Activated naive CD4-positive, alpha-beta T cell treated with Interleukin-2 at 50 U/mL for 16 hours (primary cell): ENCODE measurements at regions not wholly inside any gene's neighbourhood (a gene's known extent, or its start where the extent isn't known, plus 50 kb on each side); places are given as distances from the start of the nearest gene placed in this dataset.

ENCODE experiments used
- DNase-seq: peaks from one replicate; pipeline ENCODE4 v3.0.0-alpha.2; 2020

DNA sequence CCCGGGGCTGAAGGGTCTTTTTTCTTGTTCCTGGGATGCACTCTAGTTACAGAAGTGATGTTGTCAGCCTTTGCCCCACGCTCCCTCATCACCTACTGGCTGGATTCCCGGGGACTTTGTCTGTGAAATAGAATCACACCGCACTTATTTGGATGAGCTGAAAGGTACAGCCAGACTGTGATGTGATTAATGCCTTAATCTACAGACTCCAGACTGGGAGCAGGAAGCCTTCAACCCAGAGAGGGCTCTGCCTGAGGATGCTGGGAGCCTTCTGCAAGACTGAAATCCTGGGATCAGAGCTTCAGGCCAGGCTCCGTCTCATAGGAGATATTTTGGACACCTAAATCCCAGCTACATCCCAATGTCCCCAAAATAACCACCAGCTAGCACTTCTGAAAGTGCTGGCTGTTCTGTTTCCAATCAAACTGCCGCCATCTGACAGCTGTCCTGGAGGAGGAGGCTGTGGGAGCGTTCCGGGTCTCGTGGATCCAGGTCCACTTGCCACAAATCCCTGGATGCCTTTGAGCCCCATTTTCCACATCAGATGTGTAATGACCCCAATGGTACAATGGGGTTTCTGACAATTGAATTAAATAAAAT, 688.5 kb downstream of the TBC1D22A start:
- no peak for DNase-seq

DNA sequence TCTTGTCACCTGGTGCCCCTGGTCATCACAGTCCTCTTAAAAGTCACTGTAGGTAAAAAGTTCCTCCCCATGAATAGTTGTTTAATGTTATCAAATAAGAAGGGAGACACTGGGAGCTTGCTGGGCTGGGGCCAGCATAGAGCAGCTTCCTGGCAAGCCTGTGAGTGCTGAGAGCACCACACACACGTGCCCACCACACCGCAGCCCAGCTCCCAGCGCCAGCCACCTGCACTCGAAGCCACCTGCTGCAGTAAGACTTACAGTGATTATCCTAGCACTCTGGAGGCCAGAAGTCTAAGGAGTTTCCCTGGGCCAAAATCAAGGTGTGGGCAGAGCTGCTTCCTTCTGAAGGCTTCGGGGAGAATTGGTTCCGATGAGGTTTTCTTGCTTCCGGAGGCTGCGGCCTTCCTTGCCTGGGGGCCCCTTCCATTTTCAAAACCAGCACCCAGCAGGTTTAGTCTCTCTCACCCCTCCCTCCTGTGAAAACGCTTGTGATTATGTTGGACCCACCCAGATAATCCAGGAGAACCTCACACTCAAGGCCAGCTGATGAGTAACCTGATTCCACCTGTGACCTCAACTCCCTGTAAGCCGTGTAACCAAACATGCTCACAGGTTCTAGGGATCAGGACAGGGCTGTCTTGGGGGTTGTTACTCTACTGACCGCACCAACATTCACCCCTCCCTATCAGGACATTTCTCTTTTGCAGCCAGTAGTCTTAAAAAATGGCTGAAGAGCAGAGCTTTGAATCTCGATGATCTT, 687.2 kb downstream of the TBC1D22A start:
- DNase-seq, result no peak

DNA sequence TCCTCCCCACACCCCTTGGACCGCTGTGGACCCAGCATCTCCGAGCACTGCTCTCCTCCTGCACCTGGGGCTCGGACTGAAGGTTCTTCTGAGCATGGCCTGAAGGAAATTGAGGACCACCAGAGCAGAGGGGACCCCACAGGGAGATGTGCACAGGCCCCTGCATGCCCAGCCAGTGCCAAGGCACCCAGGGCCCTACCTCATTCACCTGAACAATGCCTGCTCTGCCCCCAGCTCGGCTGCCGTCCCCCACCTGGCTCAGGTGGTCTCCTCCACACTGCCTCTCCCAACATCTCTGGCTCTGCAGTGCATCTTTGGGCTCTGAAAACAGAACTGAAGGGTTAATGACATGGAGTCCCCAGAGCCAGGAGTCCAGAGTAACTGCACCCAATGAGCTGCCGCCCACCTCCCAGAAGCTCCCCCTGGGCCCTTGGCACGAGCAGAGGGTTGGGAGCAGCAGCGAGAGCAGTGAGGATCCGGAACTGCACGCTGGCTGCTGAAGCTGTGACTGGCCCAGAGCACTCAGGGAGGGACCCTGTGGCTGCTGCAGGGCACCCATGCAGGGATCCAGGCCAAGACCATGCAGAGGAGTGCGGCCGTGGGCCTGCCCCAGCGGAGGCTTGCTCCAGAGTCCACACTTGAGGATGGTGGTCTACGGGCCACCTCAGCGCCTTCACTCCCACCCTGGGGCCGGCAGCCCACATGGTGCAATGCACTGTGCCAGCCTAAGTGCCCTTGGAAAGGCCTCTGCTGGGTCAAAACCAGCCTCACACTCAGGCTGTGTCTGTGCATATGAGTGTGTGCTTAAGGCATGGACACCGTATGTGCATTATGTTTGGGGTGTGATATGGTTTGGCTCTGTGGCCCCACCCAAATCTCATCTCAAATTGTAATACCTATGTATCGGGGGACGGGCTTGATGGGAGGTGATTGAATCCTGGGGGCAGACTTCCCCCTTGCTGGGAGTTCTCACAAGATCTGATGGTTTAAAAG, 686.1 kb downstream of the TBC1D22A start:
- no peak for DNase-seq

DNA sequence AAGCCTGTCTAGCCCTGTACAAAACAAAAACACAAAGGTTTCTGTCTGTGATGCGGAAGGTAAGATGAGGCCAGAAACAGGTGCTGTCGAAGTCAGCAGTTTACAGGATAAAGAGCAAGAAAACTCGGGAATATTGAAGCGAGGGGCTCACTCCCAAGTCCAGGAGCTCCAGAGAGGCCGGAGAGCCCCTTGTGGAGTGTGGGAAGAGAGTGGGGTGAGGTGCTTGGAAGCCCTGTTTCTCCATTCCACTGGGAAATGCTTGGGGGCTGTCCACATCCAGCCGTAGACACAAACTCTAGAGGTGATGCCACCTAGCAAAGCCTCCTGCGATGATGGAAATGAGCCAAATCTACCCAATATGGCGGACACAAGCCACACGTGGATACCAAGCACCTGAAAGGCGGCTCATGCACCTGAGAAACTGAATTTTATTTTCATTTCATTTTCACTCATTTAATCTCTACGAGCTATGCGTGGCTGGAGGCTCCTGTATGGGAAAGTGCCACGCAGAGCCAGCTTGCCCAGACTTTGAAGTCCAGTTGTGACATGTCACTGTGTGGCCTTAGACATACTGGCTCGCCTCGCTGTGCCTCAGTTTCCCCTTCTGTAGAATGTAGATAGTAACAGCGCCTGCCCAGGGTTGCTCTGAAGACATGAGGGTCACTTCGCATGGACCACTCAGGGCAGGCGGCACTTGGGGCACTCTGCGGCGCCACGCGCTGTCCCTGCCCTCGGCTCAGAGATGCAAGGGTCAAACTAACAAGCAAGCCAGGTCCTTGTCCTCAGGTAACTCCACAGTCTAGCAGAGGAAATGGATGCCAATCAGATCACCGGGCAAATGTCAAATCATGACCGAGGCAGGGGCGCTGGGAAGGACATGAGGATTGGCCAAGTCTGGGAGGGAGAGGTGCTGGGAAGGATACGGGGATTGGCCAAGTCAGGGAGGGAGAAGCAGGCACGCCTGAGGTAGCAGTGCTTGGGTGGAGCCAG, 684.7 kb downstream of the TBC1D22A start:
- no peak for DNase-seq

DNA sequence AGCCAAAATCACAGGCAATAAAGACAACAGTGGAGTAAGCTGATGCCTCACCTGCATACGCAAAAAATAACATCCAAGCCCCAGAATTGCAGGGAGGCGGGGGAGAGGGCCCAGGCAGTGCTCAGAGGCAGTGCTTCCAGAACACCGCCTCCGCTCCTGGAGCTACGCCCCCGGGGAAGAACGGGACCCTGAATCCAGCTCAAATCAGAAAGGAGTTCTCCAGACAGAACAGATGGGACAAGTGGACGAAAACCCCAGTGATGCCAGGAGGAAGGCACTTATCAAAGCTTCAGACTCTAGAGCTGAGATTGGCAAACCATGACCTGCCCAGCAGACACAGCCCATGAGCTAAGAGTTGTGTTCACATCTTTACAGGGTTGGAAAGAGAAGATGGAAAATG, 683.9 kb downstream of the TBC1D22A start:
- no peak for DNase-seq

DNA sequence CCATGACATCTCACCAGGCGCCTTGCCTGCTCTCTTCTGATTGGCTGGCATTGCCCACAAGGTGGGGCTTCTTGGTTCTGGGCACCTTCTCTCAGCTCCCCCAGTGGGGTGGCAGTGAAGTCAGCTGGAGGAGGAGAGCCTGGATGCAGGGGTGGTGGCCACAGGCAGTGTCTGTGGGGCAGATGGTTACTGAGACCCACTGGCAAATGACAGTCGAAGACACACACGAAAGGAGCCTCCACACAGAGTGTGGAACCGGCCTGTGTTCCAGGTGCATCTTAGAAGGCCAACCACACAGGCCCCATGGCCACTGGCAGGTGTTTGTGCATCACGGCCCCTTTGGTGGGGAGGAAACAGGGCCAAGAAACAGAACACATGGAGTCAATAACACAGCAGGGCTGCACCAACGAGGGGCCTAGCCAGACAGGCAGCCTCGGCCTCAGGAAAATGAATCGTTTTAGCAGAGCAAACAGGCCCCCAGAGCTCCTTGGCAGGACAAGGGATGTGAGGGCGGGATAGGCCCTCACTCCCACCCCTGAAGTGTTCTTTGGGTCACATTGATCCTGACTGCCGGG, 683.4 kb downstream of the TBC1D22A start:
- no peak for DNase-seq

DNA sequence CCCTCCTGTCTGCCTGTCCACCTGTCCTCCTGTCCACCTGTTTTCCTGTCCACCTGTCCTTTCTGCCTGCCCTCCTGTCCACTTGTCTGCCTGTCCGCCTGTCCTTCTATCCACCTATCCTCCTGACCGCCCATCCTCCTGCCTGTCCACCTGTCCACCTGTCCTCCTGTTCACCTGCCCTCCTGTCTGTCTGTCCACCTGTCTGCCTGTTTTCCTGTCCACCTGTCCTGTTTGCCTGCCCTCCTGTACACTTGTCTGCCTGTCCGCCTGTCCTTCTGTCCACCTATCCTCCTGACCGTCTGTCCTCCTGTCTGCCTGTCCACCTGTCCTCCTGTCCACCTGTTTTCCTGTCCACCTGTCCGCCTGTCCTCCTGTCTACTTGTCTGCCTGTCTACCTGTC, 682.8 kb downstream of the TBC1D22A start:
- DNase-seq, result no peak

DNA sequence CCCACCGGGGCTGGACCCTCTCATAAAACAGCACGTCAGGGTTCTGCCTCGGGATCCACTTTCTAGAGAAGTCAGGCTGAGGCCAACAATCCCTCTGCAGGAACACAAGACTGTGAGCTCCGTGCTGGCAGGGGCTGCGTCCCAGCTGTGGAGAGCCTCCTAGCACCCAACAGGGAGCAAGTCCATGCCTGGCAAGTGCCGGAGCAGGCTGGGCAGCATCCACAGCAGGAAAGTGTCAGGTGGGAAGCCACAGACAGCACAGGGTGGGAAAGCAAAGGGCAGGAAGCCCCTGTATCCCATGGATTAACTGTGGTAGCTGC, 682.3 kb downstream of the TBC1D22A start:
- no peak for DNase-seq

DNA sequence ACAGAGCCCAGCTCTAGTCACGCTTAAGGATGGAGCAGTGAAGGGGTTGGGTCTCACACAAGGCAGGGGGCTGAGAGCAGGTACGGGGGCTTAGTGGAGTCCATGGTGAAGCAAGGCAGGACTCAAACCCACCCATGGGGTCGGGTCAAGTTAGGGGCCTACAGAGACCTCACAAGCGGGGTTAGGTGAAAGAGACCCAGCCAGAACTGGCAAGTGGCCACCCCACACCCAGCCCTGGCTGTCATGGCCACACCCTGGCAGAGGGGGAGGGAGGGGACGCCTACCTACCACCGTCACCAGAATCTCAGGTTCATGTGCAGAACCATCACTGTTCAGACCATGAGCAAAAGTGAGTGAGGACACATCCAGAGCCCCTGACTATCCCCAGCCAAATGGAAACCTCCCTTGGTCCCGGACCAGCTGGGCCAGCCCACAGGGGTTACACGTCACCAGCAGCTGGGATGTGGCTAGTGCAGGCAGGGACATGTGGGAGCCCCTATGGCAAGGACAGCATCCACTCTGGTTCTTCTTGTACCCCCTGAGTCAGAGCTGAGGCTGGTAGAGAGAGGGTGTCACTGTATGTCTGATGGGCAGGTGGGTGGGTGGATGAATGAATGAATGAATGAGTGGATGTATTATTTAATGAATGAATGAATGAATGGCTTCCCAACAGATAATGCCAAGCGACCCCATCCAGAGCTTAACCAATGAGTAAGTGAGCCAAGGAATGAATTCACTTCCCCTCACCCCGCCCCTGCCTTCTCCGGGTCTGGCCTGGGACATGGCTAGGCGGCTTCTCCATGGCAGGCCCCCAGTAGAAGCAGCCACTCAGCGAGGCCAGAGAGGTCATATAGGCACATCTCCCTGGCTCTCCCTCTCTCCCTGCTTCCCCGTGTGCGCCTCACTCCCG, 681.6 kb downstream of the TBC1D22A start:
- no peak for DNase-seq

DNA sequence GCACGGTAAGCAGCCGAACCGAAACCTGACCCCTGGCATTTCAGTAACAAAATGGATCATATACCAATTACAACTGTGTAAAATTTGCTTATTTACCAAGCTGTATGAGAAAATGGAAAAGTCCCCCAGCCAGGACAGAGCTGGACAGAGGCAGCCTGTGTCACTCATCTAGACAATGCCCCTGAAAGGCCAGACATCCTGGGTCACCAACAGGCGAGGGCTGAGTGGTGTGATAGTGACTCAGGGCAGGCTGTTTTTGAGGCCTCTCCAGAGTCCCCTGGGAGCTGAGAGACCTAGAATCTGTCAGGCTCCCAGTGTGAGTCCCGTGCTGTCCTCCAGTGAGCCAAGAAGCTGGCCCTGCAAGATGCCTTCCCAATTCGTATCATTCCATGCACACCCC, 680.4 kb downstream of the TBC1D22A start:
- no peak for DNase-seq

DNA sequence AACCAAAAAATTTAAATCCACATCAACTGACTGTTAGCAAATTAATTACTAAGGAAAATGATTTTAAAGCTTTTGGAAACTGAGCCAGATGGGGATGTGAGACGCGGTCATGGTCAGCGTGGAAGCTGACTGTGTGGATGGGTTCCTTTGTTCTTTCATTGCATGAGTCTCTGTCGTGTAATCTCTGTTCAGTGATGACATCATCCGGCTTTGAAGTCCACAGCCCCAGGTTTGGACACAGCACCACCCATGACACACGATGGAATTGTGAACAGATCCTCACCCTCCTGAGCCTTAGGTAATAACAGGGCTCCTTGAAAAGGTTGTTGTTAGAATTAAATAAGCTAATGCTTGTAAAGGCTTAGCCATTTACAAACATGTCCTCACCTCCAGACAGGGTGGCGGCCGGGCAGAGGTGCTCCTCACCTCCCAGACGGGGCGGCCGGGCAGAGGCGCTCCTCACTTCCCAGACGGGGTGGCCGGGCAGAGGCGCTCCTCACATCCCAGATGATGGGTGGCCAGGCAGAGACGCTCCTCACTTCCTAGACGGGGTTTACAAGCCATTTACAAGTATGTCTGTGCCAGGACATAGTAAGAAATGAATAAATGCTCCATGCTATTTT, 677.3 kb downstream of the TBC1D22A start:
- DNase-seq, result no peak

DNA sequence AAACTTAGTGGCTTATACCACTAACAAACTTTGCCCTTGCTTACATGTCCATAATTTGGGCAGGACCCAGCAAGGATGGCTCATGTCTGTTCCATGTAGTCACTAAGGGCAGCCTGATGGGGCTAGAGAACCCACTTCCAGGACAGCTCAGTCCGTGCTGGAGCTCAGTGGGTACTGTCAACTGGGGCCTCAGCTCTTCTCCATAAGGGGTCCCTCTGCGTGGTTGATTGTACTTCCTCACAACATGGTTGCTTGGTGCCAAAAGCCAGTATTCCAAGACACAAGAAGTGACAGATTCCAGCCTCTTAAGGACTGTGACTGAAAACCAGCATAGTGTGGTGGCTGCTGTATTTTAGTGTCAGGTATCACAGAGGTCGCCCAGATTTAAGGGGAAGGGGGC, 675.2 kb downstream of the TBC1D22A start:
- no peak for DNase-seq

DNA sequence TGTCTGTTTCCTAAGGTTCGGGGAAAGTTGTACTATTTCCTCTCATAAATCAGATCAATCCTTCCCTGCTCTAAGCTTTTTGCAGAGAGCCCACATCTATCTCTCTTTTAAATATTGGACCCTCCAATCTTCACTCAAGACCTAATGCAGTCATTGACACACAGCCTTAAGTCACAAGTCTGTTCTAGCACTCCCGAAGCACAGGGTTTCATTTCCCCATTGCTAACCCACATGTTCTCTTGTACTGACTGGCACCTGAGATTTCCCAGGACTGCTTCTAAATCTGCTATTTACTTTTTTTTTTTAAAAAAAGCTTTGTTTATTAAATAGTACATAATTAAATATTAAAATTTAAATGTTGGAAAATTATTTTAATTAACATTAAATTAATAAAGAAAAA, 674.7 kb downstream of the TBC1D22A start:
- no peak for DNase-seq

DNA sequence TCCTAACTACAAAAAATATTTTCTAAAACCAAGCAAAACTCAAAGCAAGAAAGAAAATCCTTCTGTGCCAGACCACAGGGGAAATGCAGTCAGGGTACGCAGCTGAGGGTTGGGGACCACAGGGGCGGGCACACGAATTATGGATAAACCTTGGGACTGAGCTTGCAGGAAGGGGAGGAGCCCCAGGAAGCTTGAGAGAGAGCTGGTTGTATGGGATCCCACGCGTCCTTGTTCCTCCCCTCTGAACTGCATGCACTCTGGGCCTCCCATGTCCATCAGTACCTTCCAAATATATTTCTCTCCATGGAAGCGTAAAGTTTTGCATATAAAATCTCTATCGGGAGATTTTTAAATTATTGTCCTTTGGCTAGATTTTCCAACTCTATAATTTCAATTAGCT, 673.4 kb downstream of the TBC1D22A start:
- no peak for DNase-seq

DNA sequence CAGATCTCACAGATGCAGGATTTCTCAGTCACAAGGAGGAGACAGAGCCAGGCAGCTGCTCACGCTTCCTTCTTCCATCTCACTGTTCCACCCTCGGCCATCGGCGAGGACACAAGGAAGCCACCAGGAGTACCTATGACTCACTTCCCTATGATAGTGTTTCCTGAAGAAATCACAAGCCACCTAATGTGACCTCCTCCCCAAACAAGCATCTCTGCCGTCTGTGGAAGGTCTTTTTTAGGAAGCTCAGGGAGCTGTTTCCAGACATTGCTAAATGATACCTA, 672.7 kb downstream of the TBC1D22A start:
- DNase-seq, result no peak

DNA sequence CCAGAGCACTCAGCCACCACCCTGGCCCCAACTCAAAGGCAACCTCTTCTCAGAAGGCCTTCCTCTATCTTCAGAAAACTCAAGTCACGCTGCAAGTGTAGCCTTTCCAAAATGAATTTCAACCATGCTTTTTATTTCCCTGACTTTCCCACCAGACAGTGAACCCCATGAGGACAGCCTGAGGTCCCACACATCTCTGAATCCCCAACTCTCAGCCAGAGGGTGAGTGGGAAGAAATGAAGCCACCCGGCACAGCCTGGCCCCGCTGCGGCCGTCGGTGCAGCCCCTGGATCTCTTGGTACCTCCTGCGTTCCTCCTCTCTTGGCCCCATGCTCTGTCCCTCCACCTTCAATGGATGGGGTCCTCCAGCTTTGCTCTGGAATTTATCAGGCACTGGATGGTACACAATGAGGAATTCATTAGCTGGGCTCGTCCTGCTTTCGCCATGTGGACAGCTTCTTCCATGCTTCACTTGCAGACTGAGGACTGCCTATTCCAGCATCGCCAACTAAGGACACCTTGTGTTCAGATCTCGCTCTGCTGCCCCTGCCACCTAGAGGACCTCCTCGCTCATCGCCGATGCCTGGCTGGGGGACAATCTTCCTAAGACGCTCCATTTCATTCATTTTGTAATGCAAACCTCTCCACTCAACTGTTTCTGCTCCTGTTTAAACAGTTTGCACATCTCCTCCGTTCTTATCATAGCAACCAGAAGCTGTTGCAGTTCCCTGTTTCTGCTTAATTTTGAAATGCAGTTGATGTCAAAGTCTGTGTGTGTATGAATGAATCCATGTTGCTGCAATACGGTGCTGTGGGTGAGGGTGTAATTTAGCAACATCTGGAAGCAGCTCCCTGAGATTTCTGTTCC, 672.1 kb downstream of the TBC1D22A start:
- DNase-seq, result no peak

DNA sequence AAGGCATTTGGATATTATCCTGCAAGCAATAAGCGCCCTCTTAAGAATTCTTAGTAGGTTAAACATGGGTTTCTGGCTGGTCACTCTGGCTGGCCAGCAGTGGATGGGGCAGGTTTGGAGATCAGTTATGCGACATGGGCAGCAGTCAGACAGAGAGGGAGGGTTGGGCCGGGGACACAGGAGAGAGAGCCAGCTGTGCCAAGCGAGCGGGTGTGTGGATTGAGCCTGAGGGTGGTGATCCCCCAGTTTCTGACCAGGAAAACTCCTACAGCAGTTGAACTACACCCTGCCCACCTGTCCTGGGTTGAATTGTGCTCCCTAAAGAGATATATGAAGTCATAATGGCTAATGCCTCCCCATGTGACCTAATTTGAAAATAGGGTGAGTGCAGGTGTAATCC, 671.2 kb downstream of the TBC1D22A start:
- DNase-seq, result no peak

DNA sequence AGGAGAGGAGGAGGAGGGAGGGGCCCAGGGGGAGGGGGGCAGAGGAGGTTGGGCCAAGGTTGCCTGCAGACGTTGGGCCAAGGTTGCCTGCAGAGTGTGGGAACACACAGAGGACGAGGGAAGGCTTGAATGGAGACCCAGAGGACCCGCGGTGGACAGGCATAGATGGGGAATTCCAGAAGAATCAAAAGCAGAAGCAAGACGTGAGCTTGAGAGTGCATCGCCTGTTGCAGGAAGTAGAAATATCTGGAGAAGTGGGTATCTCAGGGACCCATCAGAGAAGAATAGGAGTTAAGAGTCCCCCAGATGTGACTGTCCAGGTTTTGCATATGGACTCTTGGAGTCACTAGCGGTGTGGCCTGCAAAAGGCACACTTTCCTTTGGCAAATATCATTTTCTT, 670.2 kb downstream of the TBC1D22A start:
- no peak for DNase-seq

DNA sequence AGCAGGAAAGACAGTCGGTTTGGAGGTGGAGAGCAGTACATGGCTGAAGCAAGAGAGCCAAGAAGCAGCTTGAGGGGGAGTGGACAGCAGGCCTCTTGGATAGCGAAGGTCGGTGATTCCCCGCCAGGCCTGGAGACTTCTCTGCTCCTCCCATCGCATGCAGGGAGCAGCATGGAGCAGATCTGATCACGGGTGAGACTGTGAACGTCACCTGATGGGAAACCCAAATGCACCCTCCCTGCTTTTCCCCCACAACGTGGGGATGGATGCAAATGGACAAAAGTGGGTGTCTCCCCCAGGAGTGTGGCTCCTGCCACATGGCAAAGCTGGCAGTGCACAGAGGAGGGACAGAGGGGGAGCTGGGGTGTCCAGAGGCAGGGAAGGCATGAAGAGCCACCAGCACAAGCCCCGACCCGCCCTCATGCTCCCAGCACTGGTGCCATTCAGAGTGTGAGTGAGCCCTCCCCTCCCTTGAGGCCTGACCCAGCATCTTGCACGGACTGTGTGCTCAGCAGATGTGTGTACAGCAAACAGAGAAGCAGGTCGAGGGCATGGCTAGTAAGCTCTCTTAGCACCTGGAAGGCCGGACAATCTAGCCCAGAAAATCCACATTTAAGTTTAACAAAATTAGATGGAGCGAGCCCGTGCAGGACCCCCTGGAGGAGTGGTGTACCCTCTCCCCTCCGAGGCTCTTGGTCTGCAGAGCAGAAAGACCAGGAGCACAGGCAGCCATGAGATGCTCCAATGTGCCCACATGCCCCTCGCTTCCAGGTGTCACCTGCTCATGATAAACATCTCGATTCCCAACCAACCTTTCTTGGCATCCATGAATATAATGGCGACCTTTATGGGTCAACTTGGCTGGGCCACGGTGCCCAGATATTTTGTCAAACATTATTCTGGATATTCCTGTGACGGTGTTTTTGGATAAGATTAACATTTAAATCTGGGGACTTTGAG, 661.7 kb downstream of the TBC1D22A start:
- no peak for DNase-seq
